ENCODE measurements at regions not wholly inside any gene's neighbourhood (a gene's known extent, or its start where the extent isn't known, plus 50 kb on each side); places are given as distances from the start of the nearest gene placed in this dataset.

DNA sequence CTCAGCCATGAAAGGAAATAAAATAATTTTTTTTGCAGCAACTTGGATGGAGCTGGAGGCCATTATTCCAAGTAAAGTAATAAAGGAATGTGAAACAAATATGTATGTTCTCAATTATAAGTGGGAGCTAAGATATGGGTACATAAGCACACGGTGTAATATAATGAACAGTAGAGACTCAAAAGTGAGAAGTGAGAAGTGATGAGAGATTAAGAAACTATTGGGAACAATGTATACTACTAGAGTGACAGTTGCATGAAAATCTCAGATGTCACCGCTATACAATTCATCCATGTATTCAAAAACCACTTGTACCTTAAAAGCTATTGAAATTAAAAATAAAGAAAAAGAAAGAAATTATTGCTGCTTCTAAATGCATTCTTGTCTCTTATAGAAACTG lies 182.9 kb upstream of the TACR3 start:
- no peaks in the 10 kb centered on the region for H3K36me3 Mint-ChIP-seq
- no peaks in the 10 kb centered on the region for H3K9me3 Mint-ChIP-seq
- H3K4me1 Mint-ChIP-seq (ENCODE audit: unreplicated experiment): no peaks in the 10 kb centered on the region
- no peak for DNase-seq (ENCODE audit: extremely low spot score, unreplicated experiment)
- no peak overlapping the region for H3K27ac Mint-ChIP-seq
- TF ChIP-seq CTCF (conservative IDR thresholded peaks at IDR 0.05): no peak
- no peaks in the 10 kb centered on the region for H3K27me3 Mint-ChIP-seq
- no peak overlapping the region for H3K4me3 Mint-ChIP-seq

DNA sequence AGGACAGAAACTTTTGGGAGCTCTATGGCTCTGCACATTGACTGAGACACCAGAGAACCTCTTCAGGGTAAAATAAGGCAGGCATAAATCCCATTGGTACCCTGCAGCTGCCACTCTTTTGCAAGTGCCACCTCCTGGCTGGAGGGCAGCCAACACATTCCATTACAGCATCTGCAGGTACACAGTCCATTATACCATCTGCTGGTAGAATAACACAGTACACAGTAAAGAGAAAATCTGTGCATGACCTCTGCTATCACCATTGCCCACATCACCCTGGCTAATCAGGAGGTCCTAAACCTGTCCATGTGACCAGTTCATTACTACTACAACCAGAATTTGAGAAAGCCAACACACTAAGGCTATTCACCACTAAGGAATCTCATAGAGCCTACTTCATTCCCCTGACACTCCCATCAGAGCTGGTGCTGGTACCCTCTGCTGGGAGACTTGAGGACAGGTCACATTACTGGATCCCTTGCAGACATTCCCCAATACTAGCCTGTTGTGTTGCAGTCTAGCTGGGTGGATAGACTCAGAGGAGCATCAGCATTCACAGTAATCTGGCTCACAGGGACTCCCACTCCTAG lies 176.2 kb upstream of the TACR3 start:
- no peak overlapping the region for H3K27ac Mint-ChIP-seq
- no peaks in the 10 kb centered on the region for H3K27me3 Mint-ChIP-seq
- no peaks in the 10 kb centered on the region for H3K36me3 Mint-ChIP-seq
- no peaks in the 10 kb centered on the region for H3K4me1 Mint-ChIP-seq (ENCODE audit: unreplicated experiment)
- H3K9me3 Mint-ChIP-seq: peaks cover 5% of the 10 kb centered on the region
- H3K4me3 Mint-ChIP-seq: no peak overlapping the region
- no peak for DNase-seq (ENCODE audit: extremely low spot score, unreplicated experiment)
- TF ChIP-seq CTCF (conservative IDR thresholded peaks at IDR 0.05): no peak

- Mint-ChIP-seq H3K27me3 (no peaks in the 10 kb centered on the region), H3K36me3 (no peaks in the 10 kb centered on the region), H3K27ac (no peak overlapping the region), H3K4me1 (ENCODE audit: unreplicated experiment) (no peaks in the 10 kb centered on the region), H3K4me3 (no peak overlapping the region), H3K9me3 (peaks cover 5% of the 10 kb centered on the region)
- TF ChIP-seq CTCF (conservative IDR thresholded peaks at IDR 0.05): no peak
- no peak for DNase-seq (ENCODE audit: extremely low spot score, unreplicated experiment)
Observed at GRCh38 chr4:103892586-103892985, 172.8 kb upstream of the TACR3 start.

DNA sequence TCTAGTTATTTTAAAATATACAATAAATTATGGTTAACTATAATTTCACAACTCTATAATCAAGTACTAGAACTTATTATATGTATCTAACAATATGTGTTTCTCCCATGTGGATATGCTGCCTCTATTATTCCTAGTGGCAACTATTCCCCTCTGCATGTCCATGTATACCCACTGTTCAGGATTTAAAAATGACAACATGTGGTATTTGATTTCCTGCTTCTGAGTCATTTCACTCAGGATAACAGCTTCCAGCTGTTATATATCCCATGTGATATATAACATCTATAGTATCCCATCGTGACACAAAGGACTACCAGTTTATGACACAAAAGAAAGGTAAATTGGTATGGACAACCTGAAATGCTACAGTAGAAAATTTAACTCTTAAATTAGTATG lies 167.4 kb upstream of the TACR3 start:
- Mint-ChIP-seq H3K4me1 (ENCODE audit: unreplicated experiment) (no peaks in the 10 kb centered on the region), H3K4me3 (no peak overlapping the region), H3K27ac (no peak overlapping the region), H3K36me3 (no peaks in the 10 kb centered on the region), H3K9me3 (no peaks in the 10 kb centered on the region), H3K27me3 (no peaks in the 10 kb centered on the region)
- no peak for DNase-seq (ENCODE audit: extremely low spot score, unreplicated experiment)
- TF ChIP-seq CTCF (conservative IDR thresholded peaks at IDR 0.05): no peak

DNA sequence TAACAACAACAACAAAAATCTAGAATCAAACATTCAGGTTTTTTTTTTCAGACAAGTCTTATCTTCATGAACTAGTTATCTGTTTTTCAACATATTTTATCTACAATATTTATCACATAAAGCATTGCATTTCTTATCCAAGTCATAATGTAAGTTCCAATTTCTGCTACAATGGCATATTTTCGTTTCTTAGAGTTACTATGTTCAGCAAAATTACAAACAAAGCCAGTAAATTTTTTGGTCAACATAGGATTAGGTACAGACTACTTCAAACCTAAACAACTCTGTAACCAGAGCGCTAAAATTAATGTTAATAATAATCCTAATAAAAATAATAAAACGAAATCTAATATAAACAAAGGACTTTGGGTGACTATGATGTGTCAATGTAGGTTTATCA lies 165.4 kb upstream of the TACR3 start:
- Mint-ChIP-seq H3K27me3 (no peaks in the 10 kb centered on the region), H3K36me3 (no peaks in the 10 kb centered on the region), H3K4me3 (no peak overlapping the region), H3K27ac (no peak overlapping the region), H3K9me3 (no peaks in the 10 kb centered on the region), H3K4me1 (ENCODE audit: unreplicated experiment) (no peaks in the 10 kb centered on the region)
- no peak for TF ChIP-seq CTCF (conservative IDR thresholded peaks at IDR 0.05)
- no peak for DNase-seq (ENCODE audit: extremely low spot score, unreplicated experiment)

GRCh38 chr4:103867311-103867710 lies 147.5 kb upstream of the TACR3 start:
- no peaks in the 10 kb centered on the region for H3K9me3 Mint-ChIP-seq
- no peak for DNase-seq (ENCODE audit: extremely low spot score, unreplicated experiment)
- H3K4me3 Mint-ChIP-seq: no peak overlapping the region
- no peaks in the 10 kb centered on the region for H3K27me3 Mint-ChIP-seq
- H3K36me3 Mint-ChIP-seq: no peaks in the 10 kb centered on the region
- H3K4me1 Mint-ChIP-seq (ENCODE audit: unreplicated experiment): no peaks in the 10 kb centered on the region
- no peak for TF ChIP-seq CTCF (conservative IDR thresholded peaks at IDR 0.05)
- no peak overlapping the region for H3K27ac Mint-ChIP-seq
